ENCODE measurements at regions not wholly inside any gene's neighbourhood (a gene's known extent, or its start where the extent isn't known, plus 50 kb on each side); places are given as distances from the start of the nearest gene placed in this dataset.
"Not testable (repeated sequence)": the region's sequence is repeated elsewhere in the genome, so short reads cannot be mapped to it uniquely, and the experiment has no call there.

GRCh38 chr3:75126556-75126955, 512.1 kb upstream of the CNTN3 start:
- no peak for DNase-seq (ENCODE audit: low read depth)

- no peak for DNase-seq (ENCODE audit: low read depth)
Observed at GRCh38 chr3:75129101-75129500, 514.6 kb upstream of the CNTN3 start.

GRCh38 chr3:75136100-75136897, 521.8 kb upstream of the CNTN3 start:
- DNase-seq (ENCODE audit: low read depth): no peak

GRCh38 chr3:75138345-75138744, 523.9 kb upstream of the CNTN3 start:
- DNase-seq (ENCODE audit: low read depth): no peak

GRCh38 chr3:75140904-75141615, 523.1 kb upstream of the FRG2C start:
- no peak for DNase-seq (ENCODE audit: low read depth)

- no peak for DNase-seq (ENCODE audit: low read depth)
Observed at GRCh38 chr3:75144406-75144805, 519.7 kb upstream of the FRG2C start.

- DNase-seq (ENCODE audit: low read depth): peak; percentile 20
Observed at GRCh38 chr3:75171630-75172230, 492.4 kb upstream of the FRG2C start.

GRCh38 chr3:75176937-75177336, 487.2 kb upstream of the FRG2C start:
- DNase-seq (ENCODE audit: low read depth): no peak

GRCh38 chr3:75180235-75180944, 483.7 kb upstream of the FRG2C start:
- DNase-seq (ENCODE audit: low read depth): no peak

- DNase-seq (ENCODE audit: low read depth): no peak
Observed at GRCh38 chr3:75180945-75181298, 483.2 kb upstream of the FRG2C start.

GRCh38 chr3:75188962-75189361, 475.2 kb upstream of the FRG2C start:
- DNase-seq (ENCODE audit: low read depth): no peak

GRCh38 chr3:75192146-75192616, 471.9 kb upstream of the FRG2C start:
- DNase-seq (ENCODE audit: low read depth): peak; percentile 22

- no peak for DNase-seq (ENCODE audit: low read depth)
Observed at GRCh38 chr3:75193797-75194196, 470.3 kb upstream of the FRG2C start.

GRCh38 chr3:75214332-75214731, 449.8 kb upstream of the FRG2C start:
- not testable (repeated sequence) for DNase-seq (ENCODE audit: low read depth)

GRCh38 chr3:75218577-75218976, 445.6 kb upstream of the FRG2C start:
- DNase-seq (ENCODE audit: low read depth): no peak

GRCh38 chr3:75220932-75221331, 443.2 kb upstream of the FRG2C start:
- DNase-seq (ENCODE audit: low read depth): no peak

GRCh38 chr3:75224412-75224811, 439.7 kb upstream of the FRG2C start:
- DNase-seq (ENCODE audit: low read depth): peak; percentile 6

GRCh38 chr3:75232216-75232615, 431.9 kb upstream of the FRG2C start:
- no peak for DNase-seq (ENCODE audit: low read depth)

GRCh38 chr3:75235631-75236030, 428.5 kb upstream of the FRG2C start:
- DNase-seq (ENCODE audit: low read depth): no peak

GRCh38 chr3:75237053-75237452, 427.1 kb upstream of the FRG2C start:
- DNase-seq (ENCODE audit: low read depth): no peak

GRCh38 chr3:75237477-75237876, 426.7 kb upstream of the FRG2C start:
- DNase-seq (ENCODE audit: low read depth): no peak

GRCh38 chr3:75241226-75241962, 422.7 kb upstream of the FRG2C start:
- DNase-seq (ENCODE audit: low read depth): not testable (repeated sequence)

Measured in iris pigment epithelial cell (primary cell).